K562 (cell line): ENCODE measurements at regions not wholly inside any gene's neighbourhood (a gene's known extent, or its start where the extent isn't known, plus 50 kb on each side); places are given as distances from the start of the nearest gene placed in this dataset.

ENCODE experiments used
- ASH1L ChIP-seq: fragments of 450-650 bp; IDR thresholded peaks from 2 replicates; pipeline ENCODE4 v1.6.1; 2018; ENCODE audit warnings: borderline replicate concordance, mild to moderate bottlenecking, low read depth; ENCODE audit not compliant: partially characterized antibody
- BCOR ChIP-seq: fragments of 450-650 bp; IDR thresholded peaks from 2 replicates; pipeline ENCODE4 v1.6.1; 2016
- CBFB ChIP-seq: sonication (generic); formaldehyde crosslinking; IDR thresholded peaks from 2 replicates; pipeline ENCODE4 v1.4.0; 2020; ENCODE audit warnings: mild to moderate bottlenecking, missing genetic modification reagents
- FOXJ2 ChIP-seq: fragments of 200-800 bp; sonication (Bioruptor generic); IDR thresholded peaks from 2 replicates; pipeline ENCODE4 v1.6.1; 2016; ENCODE audit warnings: missing genetic modification characterization, missing compliant biosample characterization
- PML ChIP-seq: IDR thresholded peaks from 2 replicates; pipeline ENCODE4 v1.6.1; 2012; ENCODE audit warnings: low read length, inconsistent platforms
- SRSF9 ChIP-seq: fragments of 200-400 bp; formaldehyde crosslinking; IDR thresholded peaks from 2 replicates; pipeline ENCODE4 v1.6.1; 2017; ENCODE audit warnings: low read depth, low read length, borderline replicate concordance
- TCF7 ChIP-seq: sonication (generic); IDR thresholded peaks from 2 replicates; pipeline ENCODE4 v1.6.1; 2016; ENCODE audit warnings: antibody characterized with exemption, borderline replicate concordance
- TOE1 ChIP-seq, 2 experiments: fragments of 450-650 bp in 1 of 2; sonication (generic) in 1 of 2; formaldehyde crosslinking in 1 of 2; IDR thresholded peaks; 2 replicates each; pipeline versions ENCODE4 v1.7.1 to v1.8.0; 2016 to 2022; ENCODE audit warnings: borderline replicate concordance in 2 of 2, mild to moderate bottlenecking in 2 of 2, antibody characterized with exemption in 1 of 2, inconsistent platforms in 1 of 2, low read depth in 1 of 2, missing genetic modification reagents in 1 of 2, moderate library complexity in 1 of 2
- ZEB2 ChIP-seq: fragments of 450-650 bp; IDR thresholded peaks from 2 replicates; pipeline ENCODE4 v1.6.1; 2016
- ZNF23 ChIP-seq: fragments of 250-450 bp; sonication (Bioruptor Pico); IDR thresholded peaks from 2 replicates; pipeline ENCODE4 v1.4.0; 2020; ENCODE audit warnings: mild to moderate bottlenecking
- TF ChIP-seq, protein P1 (sequence below), 2 experiments: fragments of 450-650 bp in 1 of 2; sonication (generic) in 1 of 2; formaldehyde crosslinking in 1 of 2; IDR thresholded peaks in 1 of 2; conservative IDR thresholded peaks in 1 of 2; 2 replicates each; pipeline versions ENCODE4 v1.6.1 to v1.8.1; 2016 to 2023; ENCODE audit warnings: mild to moderate bottlenecking in 2 of 2, moderate library complexity in 2 of 2, inconsistent platforms in 1 of 2, missing genetic modification reagents in 1 of 2
- TF ChIP-seq, protein P2 (sequence below): sonication (generic); formaldehyde crosslinking; IDR thresholded peaks from 2 replicates; pipeline ENCODE4 v1.5.0; 2020; ENCODE audit warnings: missing genetic modification reagents
- TF ChIP-seq, protein P3 (sequence below), 2 experiments: fragments of 150-350 bp in 1 of 2; IDR thresholded peaks; 2 replicates each; pipeline ENCODE4 v1.6.1; 2012 to 2016; ENCODE audit warnings: low read depth in 2 of 2, low read length in 2 of 2, mild to moderate bottlenecking in 1 of 2, moderate library complexity in 1 of 2
- TF ChIP-seq, protein P4 (sequence below): IDR thresholded peaks from 2 replicates; pipeline ENCODE4 v1.6.1; 2016; ENCODE audit warnings: missing genetic modification characterization, missing compliant biosample characterization
- TF ChIP-seq, protein P5 (sequence below): fragments of 450-650 bp; IDR thresholded peaks from 2 replicates; pipeline ENCODE4 v1.6.1; 2018; ENCODE audit warnings: mild to moderate bottlenecking, low read depth; ENCODE audit not compliant: partially characterized antibody
- TF ChIP-seq, protein P6 (sequence below): sonication (generic); formaldehyde crosslinking; IDR thresholded peaks from 2 replicates; pipeline ENCODE4 v1.8.1; 2023; ENCODE audit warnings: mild to moderate bottlenecking, missing genetic modification reagents, moderate library complexity

DNA sequence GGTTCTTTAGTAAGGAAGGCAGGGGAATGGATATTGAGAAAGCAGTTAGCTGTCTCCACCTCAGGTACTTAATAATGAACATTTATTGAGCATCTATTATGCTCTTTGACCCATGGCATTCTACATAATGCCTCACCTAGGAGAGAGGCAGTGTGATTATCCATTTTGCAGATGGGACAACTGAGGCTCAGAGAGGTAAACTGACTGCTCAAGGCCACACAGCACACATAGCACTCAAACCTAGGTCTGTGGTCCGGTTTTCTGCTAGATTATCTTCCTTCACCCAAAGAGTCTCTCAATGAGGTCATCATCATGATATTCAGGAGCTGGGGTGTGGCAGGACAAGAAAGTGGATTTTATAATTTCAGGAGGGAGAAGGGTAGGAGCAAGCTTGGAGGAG, 199.1 kb upstream of the LHX5 start (continued):
- TF ChIP-seq, protein P1, sequence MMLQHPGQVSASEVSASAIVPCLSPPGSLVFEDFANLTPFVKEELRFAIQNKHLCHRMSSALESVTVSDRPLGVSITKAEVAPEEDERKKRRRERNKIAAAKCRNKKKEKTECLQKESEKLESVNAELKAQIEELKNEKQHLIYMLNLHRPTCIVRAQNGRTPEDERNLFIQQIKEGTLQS (IDR thresholded peaks at IDR 0.05): peak; percentile 45; the same call in 1 of the 2 replicates
- TF ChIP-seq, protein P1 (CRISPR knock-in tag; conservative IDR thresholded peaks at IDR 0.05): no peak
- TF ChIP-seq, protein P2, sequence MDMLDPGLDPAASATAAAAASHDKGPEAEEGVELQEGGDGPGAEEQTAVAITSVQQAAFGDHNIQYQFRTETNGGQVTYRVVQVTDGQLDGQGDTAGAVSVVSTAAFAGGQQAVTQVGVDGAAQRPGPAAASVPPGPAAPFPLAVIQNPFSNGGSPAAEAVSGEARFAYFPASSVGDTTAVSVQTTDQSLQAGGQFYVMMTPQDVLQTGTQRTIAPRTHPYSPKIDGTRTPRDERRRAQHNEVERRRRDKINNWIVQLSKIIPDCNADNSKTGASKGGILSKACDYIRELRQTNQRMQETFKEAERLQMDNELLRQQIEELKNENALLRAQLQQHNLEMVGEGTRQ: no peak
- TF ChIP-seq, protein P3, sequence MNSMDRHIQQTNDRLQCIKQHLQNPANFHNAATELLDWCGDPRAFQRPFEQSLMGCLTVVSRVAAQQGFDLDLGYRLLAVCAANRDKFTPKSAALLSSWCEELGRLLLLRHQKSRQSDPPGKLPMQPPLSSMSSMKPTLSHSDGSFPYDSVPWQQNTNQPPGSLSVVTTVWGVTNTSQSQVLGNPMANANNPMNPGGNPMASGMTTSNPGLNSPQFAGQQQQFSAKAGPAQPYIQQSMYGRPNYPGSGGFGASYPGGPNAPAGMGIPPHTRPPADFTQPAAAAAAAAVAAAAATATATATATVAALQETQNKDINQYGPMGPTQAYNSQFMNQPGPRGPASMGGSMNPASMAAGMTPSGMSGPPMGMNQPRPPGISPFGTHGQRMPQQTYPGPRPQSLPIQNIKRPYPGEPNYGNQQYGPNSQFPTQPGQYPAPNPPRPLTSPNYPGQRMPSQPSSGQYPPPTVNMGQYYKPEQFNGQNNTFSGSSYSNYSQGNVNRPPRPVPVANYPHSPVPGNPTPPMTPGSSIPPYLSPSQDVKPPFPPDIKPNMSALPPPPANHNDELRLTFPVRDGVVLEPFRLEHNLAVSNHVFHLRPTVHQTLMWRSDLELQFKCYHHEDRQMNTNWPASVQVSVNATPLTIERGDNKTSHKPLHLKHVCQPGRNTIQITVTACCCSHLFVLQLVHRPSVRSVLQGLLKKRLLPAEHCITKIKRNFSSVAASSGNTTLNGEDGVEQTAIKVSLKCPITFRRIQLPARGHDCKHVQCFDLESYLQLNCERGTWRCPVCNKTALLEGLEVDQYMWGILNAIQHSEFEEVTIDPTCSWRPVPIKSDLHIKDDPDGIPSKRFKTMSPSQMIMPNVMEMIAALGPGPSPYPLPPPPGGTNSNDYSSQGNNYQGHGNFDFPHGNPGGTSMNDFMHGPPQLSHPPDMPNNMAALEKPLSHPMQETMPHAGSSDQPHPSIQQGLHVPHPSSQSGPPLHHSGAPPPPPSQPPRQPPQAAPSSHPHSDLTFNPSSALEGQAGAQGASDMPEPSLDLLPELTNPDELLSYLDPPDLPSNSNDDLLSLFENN (IDR thresholded peaks at IDR 0.05; ENCODE audit: low read depth in 2 of 2, low read length in 2 of 2): no peak
- TF ChIP-seq, protein P4, sequence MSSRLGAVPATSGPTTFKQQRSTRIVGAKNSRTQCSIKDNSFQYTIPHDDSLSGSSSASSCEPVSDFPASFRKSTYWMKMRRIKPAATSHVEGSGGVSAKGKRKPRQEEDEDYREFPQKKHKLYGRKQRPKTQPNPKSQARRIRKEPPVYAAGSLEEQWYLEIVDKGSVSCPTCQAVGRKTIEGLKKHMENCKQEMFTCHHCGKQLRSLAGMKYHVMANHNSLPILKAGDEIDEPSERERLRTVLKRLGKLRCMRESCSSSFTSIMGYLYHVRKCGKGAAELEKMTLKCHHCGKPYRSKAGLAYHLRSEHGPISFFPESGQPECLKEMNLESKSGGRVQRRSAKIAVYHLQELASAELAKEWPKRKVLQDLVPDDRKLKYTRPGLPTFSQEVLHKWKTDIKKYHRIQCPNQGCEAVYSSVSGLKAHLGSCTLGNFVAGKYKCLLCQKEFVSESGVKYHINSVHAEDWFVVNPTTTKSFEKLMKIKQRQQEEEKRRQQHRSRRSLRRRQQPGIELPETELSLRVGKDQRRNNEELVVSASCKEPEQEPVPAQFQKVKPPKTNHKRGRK: no peak
- TF ChIP-seq TOE1 (IDR thresholded peaks at IDR 0.05; ENCODE audit: borderline replicate concordance) (no peak), TOE1 (CRISPR knock-in tag; IDR thresholded peaks at IDR 0.05; ENCODE audit: borderline replicate concordance, low read depth) (no peak), CBFB (CRISPR knock-in tag) (no peak), SRSF9 (no peak), TCF7 (no peak), ZEB2 (no peak), PML (no peak), ZNF23 (CRISPR knock-in tag) (no peak), ASH1L (no peak), BCOR (peak; percentile 92), FOXJ2 (no peak)
- TF ChIP-seq, protein P5, sequence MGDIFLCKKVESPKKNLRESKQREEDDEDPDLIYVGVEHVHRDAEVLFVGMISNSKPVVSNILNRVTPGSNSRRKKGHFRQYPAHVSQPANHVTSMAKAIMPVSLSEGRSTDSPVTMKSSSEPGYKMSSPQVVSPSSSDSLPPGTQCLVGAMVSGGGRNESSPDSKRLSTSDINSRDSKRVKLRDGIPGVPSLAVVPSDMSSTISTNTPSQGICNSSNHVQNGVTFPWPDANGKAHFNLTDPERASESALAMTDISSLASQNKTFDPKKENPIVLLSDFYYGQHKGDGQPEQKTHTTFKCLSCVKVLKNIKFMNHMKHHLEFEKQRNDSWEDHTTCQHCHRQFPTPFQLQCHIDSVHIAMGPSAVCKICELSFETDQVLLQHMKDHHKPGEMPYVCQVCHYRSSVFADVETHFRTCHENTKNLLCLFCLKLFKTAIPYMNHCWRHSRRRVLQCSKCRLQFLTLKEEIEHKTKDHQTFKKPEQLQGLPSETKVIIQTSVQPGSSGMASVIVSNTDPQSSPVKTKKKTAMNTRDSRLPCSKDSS: no peak
- TF ChIP-seq, protein P6, sequence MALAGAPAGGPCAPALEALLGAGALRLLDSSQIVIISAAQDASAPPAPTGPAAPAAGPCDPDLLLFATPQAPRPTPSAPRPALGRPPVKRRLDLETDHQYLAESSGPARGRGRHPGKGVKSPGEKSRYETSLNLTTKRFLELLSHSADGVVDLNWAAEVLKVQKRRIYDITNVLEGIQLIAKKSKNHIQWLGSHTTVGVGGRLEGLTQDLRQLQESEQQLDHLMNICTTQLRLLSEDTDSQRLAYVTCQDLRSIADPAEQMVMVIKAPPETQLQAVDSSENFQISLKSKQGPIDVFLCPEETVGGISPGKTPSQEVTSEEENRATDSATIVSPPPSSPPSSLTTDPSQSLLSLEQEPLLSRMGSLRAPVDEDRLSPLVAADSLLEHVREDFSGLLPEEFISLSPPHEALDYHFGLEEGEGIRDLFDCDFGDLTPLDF (CRISPR knock-in tag): no peak
